NT2/D1 (cell line): ENCODE measurements at regions not wholly inside any gene's neighbourhood (a gene's known extent, or its start where the extent isn't known, plus 50 kb on each side); places are given as distances from the start of the nearest gene placed in this dataset.

ENCODE experiments used
- SUZ12 ChIP-seq: IDR thresholded peaks from 2 replicates; pipeline ENCODE4 v1.6.1; 2011; ENCODE audit not compliant: insufficient read length, insufficient read depth; ENCODE audit errors: extremely low read depth
- YY1 ChIP-seq: IDR thresholded peaks from 2 replicates; pipeline ENCODE4 v1.6.1; 2011; ENCODE audit not compliant: insufficient read length, insufficient read depth

DNA sequence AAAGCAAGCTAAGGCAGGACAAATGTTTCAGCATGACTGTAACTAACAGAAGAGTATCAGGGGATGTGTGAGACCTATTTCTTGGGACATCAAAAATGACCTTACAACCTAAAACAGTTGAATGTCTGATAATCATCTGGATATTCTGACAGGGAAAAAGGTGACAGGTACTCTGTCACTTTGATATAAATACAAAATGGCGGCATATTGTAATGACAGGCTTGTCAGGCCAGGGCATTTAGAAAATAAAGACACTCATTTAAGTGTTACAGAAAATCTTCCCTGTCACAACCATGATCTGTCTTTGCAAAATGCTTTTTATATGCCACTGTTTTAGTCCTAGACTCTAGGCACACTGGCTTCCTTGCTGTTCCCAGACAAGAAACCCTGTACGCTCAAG is 1033.3 kb upstream of the FLRT2 start:
- TF ChIP-seq YY1 (no peak), SUZ12 (no peak)
